Stimulated activated CD4-positive, alpha-beta T cell treated with anti-CD3 and anti-CD28 coated beads, Interleukin-12 subunit alpha, Interleukin-12 subunit beta, amount 100 ng/mL, for 48 hours (primary cell): ENCODE measurements at regions not wholly inside any gene's neighbourhood (a gene's known extent, or its start where the extent isn't known, plus 50 kb on each side); places are given as distances from the start of the nearest gene placed in this dataset.

Experiments used
- DNase-seq, 3 donors: peaks; one replicate each; pipeline ENCODE4 v3.0.0-alpha.2; 2020; ENCODE audit warnings: low read depth in 2 of 3, low spot score in 1 of 3

DNA sequence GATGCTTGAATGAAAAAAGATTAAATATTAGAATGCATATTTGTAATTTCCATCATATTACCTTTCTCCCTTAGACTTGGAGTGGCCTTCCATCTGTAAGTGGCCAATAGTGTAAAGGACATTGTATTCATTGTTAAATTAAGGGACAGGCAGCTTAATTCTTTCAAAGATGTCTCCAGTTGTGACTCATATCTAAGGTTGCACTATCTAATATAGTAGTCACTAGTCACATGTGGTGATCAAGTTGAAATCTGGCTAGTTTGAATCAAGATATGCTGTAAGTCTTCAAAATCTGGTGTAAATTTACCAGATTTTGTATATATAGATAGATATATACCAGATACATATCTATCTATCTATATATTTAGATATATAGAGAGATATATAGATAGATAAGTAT is 52.4 kb upstream of the AGPS start:
- DNase-seq = no peak

DNA sequence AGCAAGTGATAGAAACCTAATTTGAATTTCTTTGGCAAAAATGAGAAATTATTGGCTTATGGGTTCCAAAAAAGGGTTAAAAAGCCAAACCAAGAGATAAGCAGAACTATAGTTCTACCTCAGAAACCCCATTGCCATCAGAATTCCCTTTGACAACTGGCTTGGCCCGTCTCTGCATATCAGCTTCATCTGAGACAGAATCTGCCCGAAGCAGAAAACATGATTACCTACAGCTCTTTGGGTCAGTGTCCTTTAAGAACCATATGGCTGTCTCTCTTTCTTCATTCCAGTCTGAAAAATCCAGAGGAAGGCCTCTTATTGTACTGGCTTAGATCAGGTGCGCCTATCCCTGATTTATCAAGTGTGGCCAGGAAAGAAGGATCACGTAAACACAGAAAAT is 49.8 kb upstream of the AGPS start:
- no peak for DNase-seq
